NT2/D1 (cell line): ENCODE measurements at regions not wholly inside any gene's neighbourhood (a gene's known extent, or its start where the extent isn't known, plus 50 kb on each side); places are given as distances from the start of the nearest gene placed in this dataset.

Experiments used
- SUZ12 ChIP-seq: IDR thresholded peaks from 2 replicates; pipeline ENCODE4 v1.6.1; 2011; ENCODE audit not compliant: insufficient read length, insufficient read depth; ENCODE audit errors: extremely low read depth
- YY1 ChIP-seq: IDR thresholded peaks from 2 replicates; pipeline ENCODE4 v1.6.1; 2011; ENCODE audit not compliant: insufficient read length, insufficient read depth
- ZNF274 ChIP-seq: IDR thresholded peaks from 2 replicates; pipeline ENCODE4 v1.6.1; 2011; ENCODE audit warnings: mild to moderate bottlenecking, low read depth, low read length

- TF ChIP-seq ZNF274 (no peak), YY1 (no peak), SUZ12 (no peak)
Measured at GRCh38 chr16:58963479-58963878, 229.4 kb upstream of the GOT2 start.
